ENCODE measurements at regions not wholly inside any gene's neighbourhood (a gene's known extent, or its start where the extent isn't known, plus 50 kb on each side); places are given as distances from the start of the nearest gene placed in this dataset.

DNA sequence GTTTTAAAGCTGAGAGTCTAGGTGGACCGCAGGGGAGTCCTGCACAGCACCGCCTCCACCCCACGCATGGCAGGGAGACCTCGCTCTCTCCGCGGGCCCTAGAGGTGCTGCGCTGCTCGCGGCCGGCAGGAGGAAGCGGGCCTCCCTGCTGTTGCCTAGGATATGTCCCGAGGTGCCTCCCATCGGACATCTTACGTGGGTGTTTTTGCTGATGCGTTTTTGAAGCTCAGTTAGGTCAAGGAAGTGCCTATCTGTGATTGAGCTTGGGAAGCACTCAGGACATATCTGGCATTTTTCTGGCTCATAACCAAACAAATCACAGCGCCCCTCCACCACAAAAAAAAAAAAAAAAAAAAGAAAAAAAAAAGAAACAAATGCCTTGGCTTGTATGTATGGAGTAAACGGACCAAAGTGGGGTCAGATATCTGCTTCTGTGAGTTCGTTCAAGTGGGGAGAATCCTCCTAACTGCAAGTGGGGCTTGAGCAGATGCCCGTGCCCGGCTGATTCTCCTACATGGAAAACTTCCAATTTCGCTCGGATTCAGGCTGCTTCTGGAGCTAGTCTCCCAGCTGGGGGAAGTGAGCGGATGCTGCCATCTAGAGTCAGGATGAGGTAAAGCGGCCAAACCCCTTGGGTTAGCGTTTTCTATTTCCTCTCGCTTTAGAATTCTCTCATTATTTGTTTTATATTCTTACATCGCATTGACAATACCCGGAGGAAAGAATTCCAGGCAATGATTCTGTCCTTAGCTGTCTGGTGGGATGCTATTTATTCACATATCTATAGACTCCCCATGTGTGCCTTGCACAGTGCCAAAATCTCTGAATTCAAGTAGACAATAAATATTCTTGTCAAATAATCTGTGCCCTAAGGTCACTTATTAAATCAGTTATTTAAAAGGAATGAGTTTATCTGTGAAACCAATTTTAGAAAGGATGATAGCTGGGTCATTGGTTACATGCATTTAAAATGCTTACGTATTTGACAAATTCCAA lies 95.3 kb downstream of the CD8B2 start (continued):
- TF ChIP-seq YY1 (IDR thresholded peaks at IDR 0.05; ENCODE audit: extremely low read depth, insufficient replicate concordance, low read depth, low read length): no peak
- TF ChIP-seq SIN3A (IDR thresholded peaks at IDR 0.05; ENCODE audit: low read depth): no peak
- TF ChIP-seq EZH2phosphoT487 (IDR thresholded peaks at IDR 0.05; ENCODE audit: borderline replicate concordance): no peak
- TF ChIP-seq TCF7L2 (IDR thresholded peaks at IDR 0.05; ENCODE audit: borderline replicate concordance, extremely low read depth, insufficient read depth, insufficient read length): no peak
- TF ChIP-seq SP1 (IDR thresholded peaks at IDR 0.05; ENCODE audit: low read depth): no peak
- TF ChIP-seq JUND (IDR thresholded peaks at IDR 0.05): no peak

DNA sequence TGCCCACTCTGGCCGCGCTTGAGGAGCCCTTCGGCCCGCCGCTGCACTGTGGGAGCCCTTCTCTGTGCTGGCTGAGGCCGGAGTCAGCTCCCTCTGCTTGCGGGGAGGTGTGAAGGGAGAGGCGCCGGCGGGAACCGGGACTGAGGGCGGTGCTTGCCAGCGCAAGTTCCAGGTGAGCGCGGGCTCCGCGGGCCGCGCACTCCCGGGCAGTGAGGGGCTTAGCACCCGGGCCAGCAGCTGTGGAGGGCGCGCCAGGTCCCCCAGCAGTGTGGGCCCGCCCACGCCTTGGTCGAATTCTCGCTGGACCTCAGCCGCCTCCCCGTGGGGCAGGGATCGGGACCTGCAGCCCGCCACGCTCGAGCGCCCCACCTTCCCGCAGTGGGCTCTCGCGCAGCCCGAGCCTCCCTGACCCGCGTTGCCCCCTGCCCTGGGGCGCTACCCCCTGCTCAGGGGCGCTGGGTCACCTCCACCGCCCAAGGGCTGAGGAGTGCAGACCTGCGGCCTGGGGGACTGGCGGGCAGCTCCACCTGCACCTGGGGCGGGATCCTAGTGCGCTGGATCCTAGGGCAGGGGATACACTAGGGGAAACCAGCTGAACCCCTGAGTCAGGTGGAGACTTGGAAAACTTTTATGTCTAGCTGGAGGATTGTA lies 97.3 kb downstream of the CD8B2 start:
- Histone ChIP-seq H3K27me3 (ENCODE audit: insufficient read depth, low read length) (no peaks in the 10 kb centered on the region), H3K79me2 (ENCODE audit: insufficient read depth, low read length) (no peaks in the 10 kb centered on the region), H3K9me3 (ENCODE audit: control insufficient read depth in 1 of 2, insufficient read depth in 1 of 2, low read depth in 1 of 2, low read length in 2 of 2) (no peaks in the 10 kb centered on the region), H3K36me3 (ENCODE audit: control insufficient read depth in 1 of 2, insufficient read depth in 2 of 2, low read length in 2 of 2) (no peaks in the 10 kb centered on the region), H3K9ac (ENCODE audit: low read length) (no peak overlapping the region), H3K27ac (ENCODE audit: low read depth, low read length) (no peak overlapping the region), H3K4me1 (ENCODE audit: control insufficient read depth in 1 of 2, insufficient read depth in 2 of 2, low read length in 2 of 2) (peaks cover 3 to 11% of the 10 kb centered on the region in 2 experiments; a peak in 3 of 4 replicates), H3K9me2 (ENCODE audit: insufficient read depth) (no peaks in the 10 kb centered on the region), H2AFZ (ENCODE audit: low read depth, low read length, poor library complexity, severe bottlenecking) (no peak overlapping the region), H4K20me1 (ENCODE audit: insufficient read depth) (no peaks in the 10 kb centered on the region), H3K4me3 (replicated peaks in 1 of 2; ENCODE audit: low read depth in 1 of 2, low read length in 2 of 2) (no peak overlapping the region), H3K4me2 (ENCODE audit: low read length) (no peak overlapping the region)
- ChIA-PET POLR2A (no interaction called here), RAD21 (ENCODE audit: low non-redundant PET in 1 of 2, low total read pairs in 2 of 2, uncharacterized antibody in 2 of 2, unreplicated experiment in 2 of 2) (no interaction called here), CTCF (interaction anchor here (1.0 kb wide), 1 partner anchor 21 kb away, joined by 6 read pairs; no protein-coding TSS in a partner anchor)
- ATAC-seq (no peak), DNase-seq (ENCODE audit: low read depth, low spot score) (no peak)
- intact Hi-C loops (cut with micrococcal nuclease): loop anchor here (5.0 to 10.0 kb wide), 5 partner anchors 320 to 1297 kb away; no protein-coding TSS in a partner anchor
- BruUV-seq (replicated peaks): no TSS peak
- no peak for TF ChIP-seq TCF7L2 (IDR thresholded peaks at IDR 0.05; ENCODE audit: borderline replicate concordance, extremely low read depth, insufficient read depth, insufficient read length)
- TF ChIP-seq POLR2A (IDR thresholded peaks at IDR 0.05; ENCODE audit: borderline replicate concordance, extremely low read depth, insufficient read depth, insufficient read length): no peak
- TF ChIP-seq, protein P1, sequence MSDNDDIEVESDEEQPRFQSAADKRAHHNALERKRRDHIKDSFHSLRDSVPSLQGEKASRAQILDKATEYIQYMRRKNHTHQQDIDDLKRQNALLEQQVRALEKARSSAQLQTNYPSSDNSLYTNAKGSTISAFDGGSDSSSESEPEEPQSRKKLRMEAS (IDR thresholded peaks at IDR 0.05): no peak
- TF ChIP-seq, protein P2, sequence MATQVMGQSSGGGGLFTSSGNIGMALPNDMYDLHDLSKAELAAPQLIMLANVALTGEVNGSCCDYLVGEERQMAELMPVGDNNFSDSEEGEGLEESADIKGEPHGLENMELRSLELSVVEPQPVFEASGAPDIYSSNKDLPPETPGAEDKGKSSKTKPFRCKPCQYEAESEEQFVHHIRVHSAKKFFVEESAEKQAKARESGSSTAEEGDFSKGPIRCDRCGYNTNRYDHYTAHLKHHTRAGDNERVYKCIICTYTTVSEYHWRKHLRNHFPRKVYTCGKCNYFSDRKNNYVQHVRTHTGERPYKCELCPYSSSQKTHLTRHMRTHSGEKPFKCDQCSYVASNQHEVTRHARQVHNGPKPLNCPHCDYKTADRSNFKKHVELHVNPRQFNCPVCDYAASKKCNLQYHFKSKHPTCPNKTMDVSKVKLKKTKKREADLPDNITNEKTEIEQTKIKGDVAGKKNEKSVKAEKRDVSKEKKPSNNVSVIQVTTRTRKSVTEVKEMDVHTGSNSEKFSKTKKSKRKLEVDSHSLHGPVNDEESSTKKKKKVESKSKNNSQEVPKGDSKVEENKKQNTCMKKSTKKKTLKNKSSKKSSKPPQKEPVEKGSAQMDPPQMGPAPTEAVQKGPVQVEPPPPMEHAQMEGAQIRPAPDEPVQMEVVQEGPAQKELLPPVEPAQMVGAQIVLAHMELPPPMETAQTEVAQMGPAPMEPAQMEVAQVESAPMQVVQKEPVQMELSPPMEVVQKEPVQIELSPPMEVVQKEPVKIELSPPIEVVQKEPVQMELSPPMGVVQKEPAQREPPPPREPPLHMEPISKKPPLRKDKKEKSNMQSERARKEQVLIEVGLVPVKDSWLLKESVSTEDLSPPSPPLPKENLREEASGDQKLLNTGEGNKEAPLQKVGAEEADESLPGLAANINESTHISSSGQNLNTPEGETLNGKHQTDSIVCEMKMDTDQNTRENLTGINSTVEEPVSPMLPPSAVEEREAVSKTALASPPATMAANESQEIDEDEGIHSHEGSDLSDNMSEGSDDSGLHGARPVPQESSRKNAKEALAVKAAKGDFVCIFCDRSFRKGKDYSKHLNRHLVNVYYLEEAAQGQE (IDR thresholded peaks at IDR 0.05; ENCODE audit: low read depth): no peak
- no peak for TF ChIP-seq EGR1 (IDR thresholded peaks at IDR 0.05; ENCODE audit: low read depth)
- TF ChIP-seq ELF1 (IDR thresholded peaks at IDR 0.05; ENCODE audit: borderline replicate concordance, low read depth): no peak
- TF ChIP-seq EZH2phosphoT487 (IDR thresholded peaks at IDR 0.05; ENCODE audit: borderline replicate concordance): no peak
- TF ChIP-seq ZFX (IDR thresholded peaks at IDR 0.05): no peak
- no peak for TF ChIP-seq YY1 (IDR thresholded peaks at IDR 0.05; ENCODE audit: extremely low read depth, insufficient replicate concordance, low read depth, low read length)
- TF ChIP-seq FOSL1 (IDR thresholded peaks at IDR 0.05; ENCODE audit: low read depth): no peak
- TF ChIP-seq, protein P3, sequence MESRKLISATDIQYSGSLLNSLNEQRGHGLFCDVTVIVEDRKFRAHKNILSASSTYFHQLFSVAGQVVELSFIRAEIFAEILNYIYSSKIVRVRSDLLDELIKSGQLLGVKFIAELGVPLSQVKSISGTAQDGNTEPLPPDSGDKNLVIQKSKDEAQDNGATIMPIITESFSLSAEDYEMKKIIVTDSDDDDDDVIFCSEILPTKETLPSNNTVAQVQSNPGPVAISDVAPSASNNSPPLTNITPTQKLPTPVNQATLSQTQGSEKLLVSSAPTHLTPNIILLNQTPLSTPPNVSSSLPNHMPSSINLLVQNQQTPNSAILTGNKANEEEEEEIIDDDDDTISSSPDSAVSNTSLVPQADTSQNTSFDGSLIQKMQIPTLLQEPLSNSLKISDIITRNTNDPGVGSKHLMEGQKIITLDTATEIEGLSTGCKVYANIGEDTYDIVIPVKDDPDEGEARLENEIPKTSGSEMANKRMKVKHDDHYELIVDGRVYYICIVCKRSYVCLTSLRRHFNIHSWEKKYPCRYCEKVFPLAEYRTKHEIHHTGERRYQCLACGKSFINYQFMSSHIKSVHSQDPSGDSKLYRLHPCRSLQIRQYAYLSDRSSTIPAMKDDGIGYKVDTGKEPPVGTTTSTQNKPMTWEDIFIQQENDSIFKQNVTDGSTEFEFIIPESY (IDR thresholded peaks at IDR 0.05; ENCODE audit: extremely low read depth, insufficient replicate concordance, low read length): no peak
- no peak for TF ChIP-seq ZNF274 (IDR thresholded peaks at IDR 0.05; ENCODE audit: low read depth, low read length)
- no peak for TF ChIP-seq JUND (IDR thresholded peaks at IDR 0.05)

Data from HCT116 (cell line).